KBM-7 (cell line): ENCODE measurements at regions not wholly inside any gene's neighbourhood (a gene's known extent, or its start where the extent isn't known, plus 50 kb on each side); places are given as distances from the start of the nearest gene placed in this dataset.

ENCODE experiments used
- DNase-seq: peaks from one replicate; pipeline ENCODE4 v3.0.0-alpha.2; 2015
- in situ Hi-C: fragments of 300-500 bp; cut with MboI; formaldehyde crosslinking; loops from 2 replicates; pipeline ENCODE4 v1.14.3; 2020; ENCODE audit warnings: low sequenced_read_pairs, low pct_unique_long_range_greater_than_20kb, mixed read lengths

- DNase-seq: no peak
- in situ Hi-C loops: no loop called here
Observed at GRCh38 chr18:78610179-78610578, 369.4 kb upstream of the SALL3 start.

GRCh38 chr18:78611201-78611800, 368.3 kb upstream of the SALL3 start:
- DNase-seq: no peak
- in situ Hi-C loops: no loop called here

- DNase-seq: no peak
- in situ Hi-C loops: no loop called here
Observed at GRCh38 chr18:78611869-78612268, 367.7 kb upstream of the SALL3 start.

GRCh38 chr18:78612318-78612717, 367.3 kb upstream of the SALL3 start:
- no peak for DNase-seq
- in situ Hi-C loops: no loop called here

- in situ Hi-C loops: no loop called here
Observed at GRCh38 chr18:78612801-78613200, 366.8 kb upstream of the SALL3 start.

GRCh38 chr18:78618726-78619125, 360.9 kb upstream of the SALL3 start:
- no peak for DNase-seq
- in situ Hi-C loops: no loop called here

More at GRCh38 chr18:78612801-78613200, 366.8 kb upstream of the SALL3 start:
- no peak for DNase-seq

GRCh38 chr18:78619854-78620253, 359.8 kb upstream of the SALL3 start:
- no peak for DNase-seq
- in situ Hi-C loops: no loop called here

- in situ Hi-C loops: no loop called here
- no peak for DNase-seq
Observed at GRCh38 chr18:78620326-78620725, 359.3 kb upstream of the SALL3 start.

- in situ Hi-C loops: no loop called here
- no peak for DNase-seq
Observed at GRCh38 chr18:78621141-78621755, 358.4 kb upstream of the SALL3 start.

- in situ Hi-C loops: no loop called here
- DNase-seq: no peak
Observed at GRCh38 chr18:78622251-78622906, 357.2 kb upstream of the SALL3 start.

GRCh38 chr18:78622907-78623541, 356.6 kb upstream of the SALL3 start:
- no peak for DNase-seq
- in situ Hi-C loops: no loop called here

GRCh38 chr18:78624646-78625279, 354.9 kb upstream of the SALL3 start:
- DNase-seq: no peak
- in situ Hi-C loops: no loop called here

GRCh38 chr18:78625847-78626246, 353.8 kb upstream of the SALL3 start:
- in situ Hi-C loops: no loop called here
- DNase-seq: peak; percentile 49

GRCh38 chr18:78627551-78628346, 351.9 kb upstream of the SALL3 start:
- in situ Hi-C loops: no loop called here
- DNase-seq: no peak

- in situ Hi-C loops: no loop called here
- no peak for DNase-seq
Observed at GRCh38 chr18:78629426-78629825, 350.2 kb upstream of the SALL3 start.

- no peak for DNase-seq
- in situ Hi-C loops: no loop called here
Observed at GRCh38 chr18:78630356-78630755, 349.3 kb upstream of the SALL3 start.

- in situ Hi-C loops: no loop called here
- no peak for DNase-seq
Observed at GRCh38 chr18:78630981-78631510, 348.6 kb upstream of the SALL3 start.

- no peak for DNase-seq
- in situ Hi-C loops: no loop called here
Observed at GRCh38 chr18:78632111-78632541, 347.5 kb upstream of the SALL3 start.
